ENCODE measurements at regions not wholly inside any gene's neighbourhood (a gene's known extent, or its start where the extent isn't known, plus 50 kb on each side); places are given as distances from the start of the nearest gene placed in this dataset.
"Not testable (repeated sequence)": the region's sequence is repeated elsewhere in the genome, so short reads cannot be mapped to it uniquely, and the experiment has no call there.

DNA sequence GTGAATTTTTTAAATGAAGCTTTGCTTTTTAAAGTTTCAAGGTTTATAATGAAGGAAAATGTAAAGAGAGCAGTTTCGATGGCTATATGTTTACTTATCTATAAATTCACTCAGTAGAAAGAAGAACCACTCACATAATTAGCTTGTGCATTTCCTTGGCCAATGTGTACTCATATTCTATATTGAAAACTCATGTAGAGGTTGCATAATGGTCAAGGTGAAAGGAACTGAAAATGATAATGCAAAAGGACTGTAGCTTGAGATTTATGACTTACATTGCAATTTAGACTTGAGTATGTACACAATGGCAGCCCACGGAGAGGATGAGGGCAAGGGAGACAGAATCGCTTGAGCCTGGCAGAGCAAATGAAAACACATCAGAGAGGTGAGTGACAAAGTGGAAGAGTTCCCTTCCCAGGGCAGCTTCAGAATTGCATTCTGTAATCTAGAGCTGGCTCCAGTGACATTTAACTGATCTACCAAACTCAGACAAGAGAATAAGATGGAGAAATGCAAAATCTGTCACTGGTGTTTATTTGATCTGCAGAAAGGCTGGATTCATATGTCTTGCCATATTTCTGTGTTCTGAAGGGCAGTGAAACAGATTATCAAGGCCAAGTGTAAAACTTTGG, 191.8 kb downstream of the TMEM200A start:
- no peak for DNase-seq (ENCODE audit: low read depth)

DNA sequence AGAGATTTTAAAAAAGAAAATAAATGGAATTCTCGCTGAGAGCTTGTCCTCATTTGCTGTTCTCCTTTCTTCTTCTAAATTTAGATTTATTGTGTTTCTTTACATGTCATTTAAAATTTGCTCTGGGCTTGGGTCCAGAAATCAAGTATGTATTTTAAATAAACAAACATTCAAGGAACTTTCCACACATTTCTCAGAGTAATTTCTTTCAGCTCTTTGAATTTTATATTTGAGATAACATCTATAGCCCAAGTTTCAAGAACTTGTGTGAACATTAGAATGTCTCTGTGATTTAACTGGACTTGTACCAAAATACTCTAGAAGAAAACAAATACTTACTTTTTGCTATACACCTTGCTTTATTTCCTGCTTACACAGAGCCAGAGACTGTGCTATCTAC, 192.3 kb downstream of the TMEM200A start:
- no peak for DNase-seq (ENCODE audit: low read depth)

DNA sequence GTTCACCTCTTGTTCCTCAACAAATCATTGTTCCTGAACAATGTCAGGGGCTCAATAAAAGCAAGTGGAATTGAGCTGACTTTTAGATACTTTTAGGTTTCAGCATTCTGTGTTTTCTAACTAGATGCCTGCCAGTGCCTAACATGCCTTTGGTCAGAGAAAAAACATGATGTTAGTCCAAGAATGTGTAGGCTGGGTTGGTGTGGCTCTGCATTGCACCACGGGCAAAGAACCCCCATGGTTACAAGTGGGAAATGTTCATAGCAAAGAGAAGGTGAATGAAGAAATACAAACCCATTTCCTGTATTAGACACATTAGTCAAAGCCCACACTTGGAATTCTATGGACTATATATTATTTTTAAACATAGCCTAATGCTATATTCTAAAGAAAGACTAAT, 193.3 kb downstream of the TMEM200A start:
- no peak for DNase-seq (ENCODE audit: low read depth)

DNA sequence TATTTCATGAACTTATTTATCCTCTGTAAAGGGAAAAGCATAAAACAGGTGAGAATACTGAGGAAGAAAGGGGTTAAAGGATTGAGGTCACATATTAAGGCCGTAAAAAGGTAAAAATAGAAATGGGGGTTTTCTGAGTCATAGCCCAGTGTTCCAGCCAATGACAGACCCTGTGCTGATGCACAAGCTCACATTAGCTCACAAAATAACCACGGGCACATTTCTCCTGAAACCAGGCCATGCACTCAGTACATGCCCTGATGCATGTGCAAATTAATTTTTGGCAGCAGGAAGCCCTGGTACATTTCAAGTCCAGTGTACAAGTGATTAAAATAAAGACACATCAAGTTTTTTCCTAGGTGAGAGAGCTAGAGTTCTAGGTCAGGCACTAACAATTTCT, 194.4 kb downstream of the TMEM200A start:
- DNase-seq (ENCODE audit: low read depth) = no peak

DNA sequence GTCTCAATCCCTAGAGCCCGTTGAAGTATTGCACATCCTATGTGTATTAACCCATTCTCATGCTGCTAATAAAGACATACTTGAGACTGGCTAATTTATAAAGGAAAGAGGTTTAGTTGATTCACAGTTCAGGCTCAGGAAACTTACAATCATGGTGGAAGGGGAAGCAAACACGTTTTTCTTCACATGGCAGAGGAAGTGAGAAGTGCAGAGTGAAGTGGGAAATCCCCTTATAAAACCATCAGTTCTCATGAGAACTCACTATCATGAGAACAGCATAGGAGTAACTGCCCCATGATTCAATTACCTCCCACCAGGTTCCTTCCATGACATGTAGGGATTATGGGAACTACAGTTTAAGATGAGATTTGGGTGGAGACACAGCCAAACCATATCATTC, 195.3 kb downstream of the TMEM200A start:
- not testable (repeated sequence) for DNase-seq (ENCODE audit: low read depth)

GRCh38 chr6:130565696-130566095, 199.9 kb downstream of the TMEM200A start:
- DNase-seq (ENCODE audit: low read depth) = no peak

DNA sequence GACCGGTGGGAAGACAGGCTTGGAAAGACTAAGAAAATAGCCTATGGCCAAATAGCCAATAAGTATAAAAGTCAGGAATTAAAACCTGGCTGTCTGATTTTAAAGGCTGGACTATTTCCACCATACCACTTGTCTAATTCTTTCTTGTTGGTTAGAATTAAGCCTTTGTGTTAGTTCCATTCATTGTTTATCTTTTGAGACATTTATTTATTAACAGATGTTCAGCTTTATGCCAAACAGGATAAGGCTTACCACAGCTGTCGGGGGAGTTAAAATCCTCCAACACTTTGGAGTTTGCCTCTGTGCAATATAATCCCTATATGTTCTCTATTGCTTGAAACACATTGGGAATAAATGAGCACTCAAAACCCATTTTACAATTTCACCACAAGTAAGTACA, 208.3 kb downstream of the TMEM200A start:
- no peak for DNase-seq (ENCODE audit: low read depth)

- no peak for DNase-seq (ENCODE audit: low read depth)
Observed at GRCh38 chr6:130575557-130575956, 209.7 kb downstream of the TMEM200A start.

DNA sequence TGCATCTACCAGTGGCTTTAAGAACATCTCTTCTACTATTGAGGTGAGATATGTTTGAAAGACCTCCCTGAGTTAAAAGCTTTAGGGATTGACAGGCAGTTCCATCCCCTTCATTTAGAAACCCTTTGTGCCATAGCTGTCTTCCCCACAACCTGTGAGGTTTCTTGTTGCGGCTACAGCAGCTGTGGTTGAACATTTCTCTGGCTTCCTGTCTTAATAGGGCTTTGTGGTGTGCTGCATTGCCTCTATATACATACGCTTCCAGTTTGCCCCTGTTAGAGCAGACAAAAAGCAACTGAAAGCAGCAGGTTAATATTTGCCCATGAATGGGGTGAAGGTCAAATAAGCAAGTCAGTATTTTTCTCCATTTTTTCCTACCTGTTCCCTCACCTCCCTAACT, 210.2 kb downstream of the TMEM200A start:
- DNase-seq (ENCODE audit: low read depth) = peak; percentile 14

GRCh38 chr6:130577178-130577919, 211.5 kb downstream of the TMEM200A start:
- DNase-seq (ENCODE audit: low read depth) = no peak

- DNase-seq (ENCODE audit: low read depth) = no peak
Observed at GRCh38 chr6:130578713-130579112, 212.9 kb downstream of the TMEM200A start.

DNA sequence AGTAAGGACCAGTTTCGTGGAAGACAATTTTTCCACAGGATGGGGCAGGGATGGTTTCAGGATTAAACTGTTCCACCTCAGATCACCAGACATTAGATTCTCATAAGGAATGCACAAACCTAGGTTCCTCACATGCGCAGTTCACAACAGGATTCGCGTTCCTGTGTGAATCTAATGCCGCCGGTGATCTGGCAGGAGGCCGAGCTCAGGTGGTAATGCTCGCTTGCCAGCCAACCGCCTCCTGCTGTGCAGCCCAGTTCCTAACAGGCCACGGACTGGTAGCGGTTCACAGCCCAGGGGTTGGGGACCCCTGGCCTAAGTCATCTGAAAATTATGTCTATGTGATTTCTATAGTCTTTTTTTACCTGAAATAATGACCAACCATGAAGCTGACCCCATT, 217.5 kb downstream of the TMEM200A start:
- DNase-seq (ENCODE audit: low read depth) = no peak

DNA sequence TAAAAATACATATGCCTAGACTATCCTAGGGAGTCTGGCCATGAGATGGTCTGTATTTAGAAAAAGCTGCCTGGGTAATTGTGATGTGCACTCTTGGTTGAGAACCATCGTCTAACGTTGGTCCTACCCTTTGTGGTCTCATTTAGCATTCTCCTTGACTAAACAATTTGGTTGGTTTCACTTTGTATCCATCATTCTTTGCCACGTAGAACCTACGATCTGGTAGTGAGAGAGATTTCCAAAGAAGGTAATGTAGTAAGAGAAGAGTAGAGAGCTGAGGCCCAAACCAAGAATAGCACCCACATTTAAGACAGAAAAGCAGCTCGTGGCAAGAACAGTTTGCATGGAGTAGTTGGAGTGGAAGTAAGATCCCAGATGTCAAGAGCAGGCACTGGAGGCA, 219.8 kb downstream of the TMEM200A start:
- no peak for DNase-seq (ENCODE audit: low read depth)

GRCh38 chr6:130587778-130588520, 222.1 kb downstream of the TMEM200A start:
- no peak for DNase-seq (ENCODE audit: low read depth)

DNA sequence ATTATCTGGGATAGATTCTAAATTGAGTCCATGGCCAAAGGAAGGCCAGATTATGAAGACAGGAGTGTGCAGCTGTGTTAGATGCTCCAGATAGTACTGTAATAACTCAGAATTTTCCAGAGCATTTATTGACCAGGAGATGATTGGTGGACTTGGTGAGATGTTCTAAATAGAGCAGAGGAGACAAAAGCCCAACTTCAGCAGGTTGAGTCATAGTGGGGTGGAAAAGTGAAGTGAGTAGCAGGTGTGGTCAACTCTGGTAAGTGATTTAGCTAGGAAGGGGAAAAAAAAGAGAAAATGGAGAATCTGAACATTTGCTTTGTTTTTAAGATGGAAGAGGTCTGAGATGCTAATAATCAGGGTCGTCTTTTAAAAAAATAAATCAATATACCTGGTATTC, 227.4 kb downstream of the TMEM200A start:
- no peak for DNase-seq (ENCODE audit: low read depth)

- no peak for DNase-seq (ENCODE audit: low read depth)
Observed at GRCh38 chr6:130593948-130594347, 228.1 kb downstream of the TMEM200A start.

- no peak for DNase-seq (ENCODE audit: low read depth)
Observed at GRCh38 chr6:130598021-130598989, 228.9 kb upstream of the SMLR1 start.

DNA sequence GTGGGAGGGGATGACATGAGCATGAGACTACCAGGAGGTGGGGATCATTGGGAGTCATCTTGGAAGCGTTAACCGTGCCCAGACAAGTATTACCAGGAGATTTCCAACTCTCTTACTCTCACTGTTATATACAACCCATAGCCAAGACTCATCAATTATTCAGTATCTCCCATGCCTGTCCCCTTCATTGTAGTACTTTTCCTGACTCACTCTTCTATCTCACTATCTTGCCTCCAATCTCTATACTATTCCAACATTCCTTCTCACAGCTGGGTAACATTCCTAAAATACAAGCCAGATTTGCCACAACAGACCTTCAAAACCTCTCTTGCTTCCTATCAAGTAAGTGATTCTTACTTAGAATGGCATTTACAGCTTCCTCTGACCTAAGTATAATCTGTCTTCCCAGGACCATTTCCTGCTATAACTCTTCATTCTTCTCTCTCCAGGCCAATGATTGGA, 226.3 kb upstream of the SMLR1 start:
- DNase-seq (ENCODE audit: low read depth) = no peak

DNA sequence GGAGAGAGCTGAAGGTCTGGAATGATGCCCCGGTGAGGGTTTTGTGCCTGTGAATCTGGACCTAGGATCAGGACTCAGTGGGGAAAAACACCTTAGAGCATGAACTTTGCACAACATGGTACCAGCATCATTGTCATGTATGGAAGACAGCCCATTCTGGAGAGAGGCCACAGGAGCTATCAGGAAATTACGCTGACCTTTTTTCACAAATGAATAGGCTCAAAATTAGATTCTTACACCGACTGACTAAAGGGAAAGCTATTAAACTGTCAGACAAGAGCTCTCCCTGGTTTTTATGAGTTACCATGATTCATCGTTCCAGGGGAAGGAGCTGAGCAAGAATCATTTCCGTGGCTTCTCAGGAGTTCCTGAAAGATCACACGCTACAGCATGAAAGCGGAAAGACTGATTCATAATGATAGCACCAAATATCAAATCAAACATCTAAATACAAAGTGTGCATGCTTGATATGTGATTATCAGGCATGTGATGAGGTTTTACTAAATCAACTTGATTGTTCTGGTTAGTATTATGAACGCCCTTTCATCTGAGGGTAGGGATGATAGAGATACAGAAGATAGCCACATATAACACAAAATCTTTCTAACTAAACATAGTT, 224.9 kb upstream of the SMLR1 start:
- no peak for DNase-seq (ENCODE audit: low read depth)

DNA sequence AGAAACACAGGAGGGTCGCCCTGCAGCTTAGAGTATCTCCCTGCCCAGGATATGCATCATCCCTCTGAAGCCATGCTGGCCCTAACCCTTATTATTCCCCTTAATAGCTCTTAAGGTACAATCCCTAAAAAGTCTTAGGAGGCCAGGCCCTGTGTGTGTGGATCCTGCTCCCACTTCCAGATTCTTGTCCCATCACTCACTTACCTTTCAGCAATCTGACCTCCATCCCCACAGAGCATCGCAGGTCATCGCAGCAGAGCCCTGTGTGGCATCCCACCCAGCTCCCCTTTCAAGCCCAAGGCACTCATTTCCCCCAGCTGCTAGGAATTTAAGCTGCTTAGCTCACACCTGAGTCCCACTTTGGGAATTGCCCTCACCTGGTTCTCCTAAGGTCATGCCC, 223.8 kb upstream of the SMLR1 start:
- no peak for DNase-seq (ENCODE audit: low read depth)

GRCh38 chr6:130604841-130605399, 222.3 kb upstream of the SMLR1 start:
- no peak for DNase-seq (ENCODE audit: low read depth)
